RPMI8226 (cell line): ENCODE measurements at regions not wholly inside any gene's neighbourhood (a gene's known extent, or its start where the extent isn't known, plus 50 kb on each side); places are given as distances from the start of the nearest gene placed in this dataset.

Experiments
- DNase-seq: peaks from one replicate; pipeline ENCODE4 v3.0.0-alpha.2; 2015

- no peak for DNase-seq
Observed at GRCh38 chr2:45337481-45337880, 273.6 kb downstream of the SRBD1 start.

GRCh38 chr2:45334205-45334604, 276.9 kb downstream of the SRBD1 start:
- no peak for DNase-seq

DNA sequence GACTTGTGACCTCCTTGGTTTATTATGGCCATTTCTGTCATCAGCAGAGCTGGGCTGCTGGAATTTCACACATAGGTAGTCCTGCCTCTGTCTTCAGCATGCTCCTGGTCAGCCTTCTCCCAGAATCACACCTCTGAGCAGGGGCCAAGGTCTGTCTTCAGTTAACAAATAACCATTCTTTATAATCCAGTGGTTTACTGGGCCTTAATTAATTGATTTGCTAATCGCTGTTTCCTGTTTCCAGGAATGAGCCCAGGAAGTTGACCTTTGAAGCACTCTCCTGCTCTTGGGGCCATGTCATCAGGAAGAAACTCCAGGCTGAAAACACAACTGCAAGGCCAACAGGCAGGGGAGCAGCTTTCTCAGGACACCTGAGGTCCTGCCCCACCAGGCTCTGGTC, 278.5 kb downstream of the SRBD1 start:
- DNase-seq, result no peak

GRCh38 chr2:45332094-45332493, 279.0 kb downstream of the SRBD1 start:
- no peak for DNase-seq

GRCh38 chr2:45331410-45331786, 279.7 kb downstream of the SRBD1 start:
- no peak for DNase-seq

DNA sequence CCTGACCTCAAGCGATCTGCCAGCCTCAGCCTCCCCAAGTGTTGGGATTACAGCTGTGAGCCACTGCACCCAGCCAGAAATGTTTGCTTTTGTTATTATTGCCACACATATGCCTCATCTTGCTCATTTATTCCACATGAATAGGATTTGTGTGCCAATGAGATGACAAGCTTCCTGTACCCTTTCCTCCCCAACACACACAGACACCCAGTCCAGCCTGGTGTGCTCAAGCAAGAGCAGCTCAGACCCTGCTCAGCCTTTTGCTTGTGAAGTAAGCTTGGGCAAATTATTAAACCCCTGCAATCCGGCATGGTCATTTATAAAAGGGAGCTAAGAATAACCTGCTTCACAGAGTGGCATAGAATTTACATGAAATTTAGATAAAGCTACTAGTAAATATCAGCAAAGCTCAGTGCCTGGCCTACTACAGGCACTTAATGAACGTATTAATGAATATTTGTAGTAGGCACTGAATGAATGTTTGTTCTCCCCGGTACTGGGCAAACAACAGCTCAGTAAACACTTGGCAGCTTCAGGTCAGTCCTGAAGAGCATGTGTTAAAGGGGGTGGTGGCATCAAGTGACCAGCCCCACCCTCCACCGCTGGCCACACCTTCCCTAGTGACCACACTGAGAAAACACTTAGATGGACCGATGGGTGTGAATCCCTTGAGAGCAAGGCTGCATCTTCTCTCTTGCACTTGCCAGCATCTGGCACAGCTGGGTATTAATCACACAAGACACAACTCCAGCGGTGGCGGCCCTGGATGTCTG, 280.2 kb downstream of the SRBD1 start:
- DNase-seq, result no peak

- no peak for DNase-seq
Observed at GRCh38 chr2:45330108-45330507, 281.0 kb downstream of the SRBD1 start.

GRCh38 chr2:45329045-45329677, 281.9 kb downstream of the SRBD1 start:
- DNase-seq, result no peak

- DNase-seq, result no peak
Observed at GRCh38 chr2:45328264-45328870, 282.7 kb downstream of the SRBD1 start.

DNA sequence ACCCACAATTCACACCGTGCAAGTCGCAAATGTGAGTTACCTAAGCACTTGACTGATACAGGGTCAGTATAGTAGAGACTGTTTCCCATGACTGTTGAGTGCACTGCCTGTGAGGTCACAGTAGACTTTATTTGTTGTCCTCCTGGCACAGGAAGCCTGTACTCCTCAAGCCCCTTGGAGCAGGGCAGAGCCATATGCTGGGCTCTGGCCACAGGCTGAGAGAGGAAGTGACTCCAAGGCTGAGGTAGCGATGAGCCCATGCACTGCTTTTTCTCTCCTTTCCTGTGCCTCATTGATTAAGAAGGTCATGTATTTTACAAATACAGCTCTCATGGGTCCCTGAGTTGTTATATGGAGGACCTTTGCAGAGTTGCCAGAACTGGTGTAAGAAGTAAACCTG, 287.7 kb downstream of the SRBD1 start:
- no peak for DNase-seq

DNA sequence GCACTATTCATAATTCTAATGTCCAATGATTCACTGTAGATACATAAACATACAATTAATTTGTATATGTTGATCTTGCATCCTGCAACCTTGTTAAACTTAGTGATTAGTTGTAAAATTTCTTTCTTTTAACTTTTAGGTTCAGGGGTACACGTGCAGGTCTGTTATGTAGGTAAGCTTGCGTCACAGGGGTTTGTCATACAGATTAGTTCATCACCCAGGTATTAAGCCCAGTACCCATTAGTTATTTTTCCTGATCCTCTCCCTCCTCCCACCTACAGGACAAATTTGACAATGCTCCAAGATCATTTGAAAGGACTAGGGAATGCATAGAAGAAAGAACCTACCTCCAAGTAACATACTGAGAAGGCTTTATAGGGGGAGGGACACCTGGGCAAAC, 290.1 kb downstream of the SRBD1 start:
- no peak for DNase-seq

DNA sequence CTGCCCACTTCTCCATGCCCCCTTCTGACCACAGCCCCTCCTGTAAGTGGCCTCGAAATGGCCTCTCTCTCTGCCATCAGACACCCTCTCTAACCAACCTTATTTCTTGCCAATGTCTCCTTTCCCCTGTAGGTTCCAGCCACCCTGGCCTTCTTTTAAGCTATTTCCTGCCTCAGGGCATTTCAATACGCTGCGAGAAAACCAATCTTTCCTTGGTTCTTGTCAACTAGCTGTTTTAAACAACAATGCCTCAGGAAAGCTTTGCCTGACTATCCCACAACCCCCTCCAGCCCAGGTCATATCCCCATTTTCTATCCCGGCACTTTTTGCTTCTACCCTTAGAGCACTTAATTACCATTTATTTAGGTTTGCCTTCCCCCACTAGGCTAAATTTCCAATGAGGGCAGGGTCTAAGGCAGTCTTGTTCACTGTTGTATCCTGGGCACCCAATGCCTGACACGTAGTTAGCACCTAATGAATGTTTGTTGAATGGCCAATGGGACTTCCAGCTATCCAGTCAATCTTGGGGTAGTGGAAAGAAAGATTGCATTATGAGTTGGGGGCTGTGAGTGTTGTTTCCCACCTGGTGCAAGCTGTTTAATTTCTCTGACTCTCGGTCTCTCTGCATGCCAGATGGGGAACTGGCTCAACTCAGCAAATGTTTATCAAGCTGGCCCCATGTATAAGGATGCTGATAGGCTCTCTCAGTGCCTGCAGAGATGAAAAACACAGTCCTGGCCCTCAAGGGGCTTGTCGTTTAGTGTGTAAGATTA, 291.2 kb downstream of the SRBD1 start:
- no peak for DNase-seq

DNA sequence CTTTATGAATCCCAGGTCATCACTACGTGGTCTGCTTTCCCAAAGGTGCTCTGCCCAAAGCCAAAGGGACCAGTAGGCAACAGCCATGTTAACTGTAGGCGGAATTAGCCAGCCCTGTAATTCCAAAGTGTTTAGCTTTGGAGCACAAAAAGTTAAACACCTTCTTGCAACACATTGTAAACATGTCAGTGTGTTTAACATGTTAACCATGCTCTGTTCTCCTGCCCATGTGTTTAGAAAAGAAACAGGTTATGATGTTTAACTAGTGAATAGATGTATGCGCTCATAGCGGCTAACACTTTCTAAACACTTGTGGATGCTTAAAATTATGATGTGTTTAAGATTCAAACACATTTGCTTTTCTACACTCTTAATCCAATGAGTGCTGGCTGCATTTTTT, 292.4 kb downstream of the SRBD1 start:
- no peak for DNase-seq

DNA sequence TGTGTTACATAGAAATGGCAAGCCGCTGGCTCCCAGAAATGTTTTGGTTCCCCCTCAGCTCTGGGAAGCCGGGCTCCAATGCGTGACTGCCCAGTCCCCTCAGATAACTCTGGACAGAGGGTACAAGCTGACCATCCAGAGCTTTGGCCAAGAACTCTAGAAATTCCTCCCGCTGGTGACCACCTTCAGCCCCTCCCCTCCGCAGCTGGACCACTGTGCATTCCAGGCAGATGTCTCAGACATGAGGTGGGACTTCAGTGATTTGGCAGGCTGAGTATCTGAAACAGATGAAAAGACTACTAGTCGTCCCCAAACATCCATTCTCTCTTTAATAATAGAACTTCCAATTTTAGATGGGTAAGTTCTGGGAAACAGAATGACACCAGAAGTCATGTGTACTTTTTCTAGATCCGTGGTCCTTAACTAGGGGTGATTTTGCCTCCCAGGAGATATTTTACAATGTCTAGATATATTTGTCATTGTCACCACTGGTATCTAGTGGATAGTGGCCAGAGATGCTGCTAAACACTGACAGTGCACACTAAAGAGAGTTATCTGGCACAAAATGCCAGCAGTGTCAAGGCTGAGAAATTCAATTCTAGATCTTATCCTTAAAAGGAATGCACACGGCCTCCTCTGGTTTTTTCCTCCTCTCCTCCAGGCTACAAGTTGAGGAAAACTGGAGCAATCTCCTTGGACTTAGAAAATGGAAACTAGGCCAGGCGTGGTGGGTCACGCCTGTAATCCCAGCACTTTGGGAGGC, 294.3 kb downstream of the SRBD1 start:
- DNase-seq, result no peak

GRCh38 chr2:45315861-45316260, 295.2 kb downstream of the SRBD1 start:
- no peak for DNase-seq

GRCh38 chr2:45312275-45312674, 298.8 kb downstream of the SRBD1 start:
- DNase-seq, result no peak

DNA sequence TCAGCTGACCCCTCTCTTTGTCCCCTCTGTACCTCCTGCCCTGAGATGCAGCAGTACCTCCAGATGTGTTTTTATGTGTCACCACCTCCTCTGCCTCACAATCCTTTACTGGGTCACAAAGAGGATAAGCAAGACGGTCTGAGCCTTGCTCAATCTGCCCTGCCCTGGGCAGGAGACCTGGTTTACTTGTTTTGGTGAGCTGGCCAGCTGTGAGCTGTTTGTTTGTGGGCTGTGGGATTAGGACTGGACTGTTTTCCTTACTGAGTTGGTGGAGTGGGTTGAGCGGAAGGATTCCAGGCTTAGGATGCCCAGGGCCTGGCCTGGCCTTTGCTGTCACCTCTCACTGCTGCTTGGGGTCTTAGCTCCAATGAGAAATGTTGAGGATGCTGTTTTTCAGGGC, 299.5 kb downstream of the SRBD1 start:
- no peak for DNase-seq

- no peak for DNase-seq
Observed at GRCh38 chr2:45307147-45307546, 297.9 kb upstream of the SIX2 start.

DNA sequence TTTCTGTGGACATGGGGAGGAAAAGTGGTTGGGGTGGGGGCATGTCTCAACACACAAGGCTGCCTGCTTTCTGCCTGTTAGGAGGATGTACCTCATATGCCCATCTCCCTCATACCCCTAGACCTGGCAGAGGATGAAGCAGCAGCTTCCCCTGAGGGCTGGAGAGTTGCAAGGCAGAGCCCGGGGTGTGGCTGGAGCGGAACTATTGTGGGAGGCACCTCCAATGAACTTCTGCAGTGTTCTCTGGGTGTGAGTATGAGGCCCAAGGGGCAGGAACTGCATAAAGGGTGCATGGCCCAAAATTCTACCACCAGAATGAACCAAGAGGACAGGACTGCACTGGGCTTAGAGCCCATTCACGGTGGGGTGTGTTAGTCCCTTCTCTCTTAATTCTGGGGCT, 296.3 kb upstream of the SIX2 start:
- no peak for DNase-seq

DNA sequence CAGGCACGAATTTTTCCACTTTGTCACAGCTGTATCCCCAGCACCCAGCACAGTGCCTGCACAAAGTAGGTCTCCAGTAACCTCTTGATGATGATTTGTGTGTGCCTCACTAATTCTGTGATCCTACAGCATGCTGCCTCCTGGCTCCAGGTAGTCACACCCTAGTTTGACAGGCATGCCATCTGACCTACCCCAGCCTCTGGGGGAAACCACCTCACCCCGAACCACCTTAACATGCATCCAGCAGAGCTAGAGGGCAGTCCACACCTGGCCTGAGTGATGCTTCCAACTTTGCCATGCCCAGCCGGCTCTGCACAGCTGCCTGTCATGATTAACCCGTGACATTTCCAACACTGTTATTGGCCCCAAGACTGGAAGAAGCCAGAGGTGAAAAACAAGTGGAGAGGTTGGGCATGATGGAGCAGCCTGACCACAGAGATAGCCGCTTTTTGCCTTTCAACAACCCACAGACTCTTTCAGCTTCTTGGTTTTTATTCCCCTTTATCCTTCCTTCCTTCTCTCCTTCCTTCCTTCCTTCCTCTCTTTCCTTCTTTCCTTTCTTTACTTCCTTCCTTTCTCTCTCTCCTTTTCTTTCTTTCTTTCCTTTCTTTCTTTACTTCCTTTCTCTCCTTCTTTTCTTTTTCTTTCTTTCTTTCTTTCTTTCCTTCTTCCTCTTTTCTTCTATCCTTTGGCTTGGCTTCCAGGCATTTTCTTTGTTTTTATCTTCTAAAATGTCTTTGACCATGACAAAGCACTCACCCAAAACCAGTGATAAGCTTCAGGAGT, 294.4 kb upstream of the SIX2 start:
- no peak for DNase-seq

DNA sequence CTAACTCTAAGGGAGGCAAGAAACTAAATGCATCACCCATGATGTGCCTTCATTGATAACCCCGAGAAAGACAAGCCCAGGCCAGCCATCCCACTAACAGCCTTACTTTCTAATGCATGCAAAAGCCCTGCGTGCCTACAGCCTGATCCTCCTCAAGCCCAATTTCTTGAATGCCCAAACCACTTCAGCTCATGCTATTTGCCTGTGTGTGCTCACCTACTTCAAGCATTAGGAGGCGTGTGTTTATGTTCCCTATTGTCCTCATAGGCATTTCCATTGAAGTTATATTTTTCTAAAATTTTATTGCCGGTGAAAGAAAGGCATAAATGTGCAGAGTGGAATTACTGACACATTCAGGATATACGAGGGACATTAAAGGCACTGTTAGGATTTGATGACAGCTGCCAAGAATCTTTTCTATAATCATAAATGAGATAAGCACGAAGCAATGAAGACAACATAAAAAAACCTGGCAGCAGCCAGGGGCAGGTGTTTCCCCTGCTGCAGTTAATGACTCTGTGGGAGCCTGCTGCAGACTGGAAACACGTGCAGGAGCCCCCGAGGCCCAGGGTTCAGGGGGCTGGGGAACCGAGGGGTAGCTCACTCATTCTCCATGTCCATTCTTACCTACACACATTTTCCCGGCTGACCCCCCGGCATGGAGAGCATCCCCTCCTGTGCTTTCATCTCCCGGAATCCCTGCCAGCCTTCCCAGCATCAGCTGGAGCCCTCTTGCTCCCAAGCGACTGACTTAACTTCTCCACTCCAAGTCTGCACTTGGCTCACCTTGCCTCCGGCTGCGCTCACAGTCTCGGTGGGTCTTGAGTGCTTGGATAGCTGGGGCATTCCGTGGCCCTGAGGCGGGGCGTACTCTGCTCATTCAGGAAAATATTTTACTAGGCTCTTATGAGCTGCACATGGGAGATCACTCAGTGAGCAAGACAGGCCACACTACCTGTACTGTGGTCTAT, 292.3 kb upstream of the SIX2 start:
- no peak for DNase-seq
